Trophoblast cell (in vitro differentiated cells and primary cell): ENCODE measurements at regions not wholly inside any gene's neighbourhood (a gene's known extent, or its start where the extent isn't known, plus 50 kb on each side); places are given as distances from the start of the nearest gene placed in this dataset.

Experiments used
- DNase-seq, 2 donors: peaks; one replicate each; pipeline ENCODE4 v3.0.0-alpha.2; 2016
- H2AFZ ChIP-seq: 2 replicates; pipeline ENCODE4 v1.6.1; 2013; ENCODE audit warnings: low read length, moderate library complexity, mild to moderate bottlenecking; ENCODE audit not compliant: insufficient read depth, poor library complexity
- H2AK5ac ChIP-seq: 2 replicates; pipeline ENCODE4 v1.6.1; 2013; ENCODE audit warnings: mild to moderate bottlenecking, low read length
- H2BK120ac ChIP-seq: 2 replicates; pipeline ENCODE4 v1.6.1; 2013; ENCODE audit warnings: low read length, mild to moderate bottlenecking, moderate library complexity; ENCODE audit not compliant: insufficient read depth, poor library complexity
- H2BK12ac ChIP-seq: 2 replicates; pipeline ENCODE4 v1.6.1; 2013; ENCODE audit warnings: mild to moderate bottlenecking, low read length, moderate library complexity
- H2BK5ac ChIP-seq: 2 replicates; pipeline ENCODE4 v1.6.1; 2013; ENCODE audit warnings: low read length, low read depth, moderate library complexity, mild to moderate bottlenecking; ENCODE audit not compliant: poor library complexity
- H3K14ac ChIP-seq: 2 replicates; pipeline ENCODE4 v1.6.1; 2013; ENCODE audit warnings: mild to moderate bottlenecking, low read length
- H3K18ac ChIP-seq: 2 replicates; pipeline ENCODE4 v1.6.1; 2013; ENCODE audit warnings: mild to moderate bottlenecking, low read length
- H3K23ac ChIP-seq: 2 replicates; pipeline ENCODE4 v1.6.1; 2013; ENCODE audit warnings: low read length
- H3K27ac ChIP-seq: 2 replicates; pipeline ENCODE4 v1.5.1; 2013; ENCODE audit warnings: low read depth, mild to moderate bottlenecking, inconsistent platforms, low read length, moderate library complexity
- H3K27me3 ChIP-seq: 2 replicates; pipeline ENCODE4 v1.6.1; 2013; ENCODE audit warnings: inconsistent platforms, mild to moderate bottlenecking, low read length, moderate library complexity; ENCODE audit not compliant: insufficient read depth
- H3K36me3 ChIP-seq, 2 experiments: 1 replicate in 1 of 2; 2 replicates in 1 of 2; pipeline ENCODE4 v1.6.1; 2013; ENCODE audit warnings: low read length in 2 of 2, mild to moderate bottlenecking in 2 of 2, moderate library complexity in 1 of 2; ENCODE audit not compliant: insufficient read depth in 2 of 2, control insufficient read depth in 1 of 2
- H3K4ac ChIP-seq: 2 replicates; pipeline ENCODE4 v1.6.1; 2013; ENCODE audit warnings: low read depth, mild to moderate bottlenecking, low read length, moderate library complexity
- H3K4me1 ChIP-seq, 2 experiments: 1 replicate in 1 of 2; 2 replicates in 1 of 2; pipeline ENCODE4 v1.6.1; 2013; ENCODE audit warnings: low read length in 2 of 2, mild to moderate bottlenecking in 2 of 2, moderate library complexity in 1 of 2; ENCODE audit not compliant: insufficient read depth in 2 of 2, control insufficient read depth in 1 of 2
- H3K4me2 ChIP-seq: 2 replicates; pipeline ENCODE4 v1.6.1; 2013; ENCODE audit warnings: inconsistent platforms, mild to moderate bottlenecking, low read length, moderate library complexity
- H3K4me3 ChIP-seq: 2 replicates; pipeline ENCODE4 v1.5.1; 2013; ENCODE audit warnings: mild to moderate bottlenecking, low read depth, low read length, inconsistent platforms
- H3K79me1 ChIP-seq: one replicate; pipeline ENCODE4 v1.6.1; 2013; ENCODE audit warnings: low read length
- H3K79me2 ChIP-seq: 2 replicates; pipeline ENCODE4 v1.6.1; 2013; ENCODE audit warnings: low read length, mild to moderate bottlenecking; ENCODE audit not compliant: control insufficient read depth, insufficient read depth, poor library complexity
- H3K9ac ChIP-seq: 2 replicates; pipeline ENCODE4 v1.6.1; 2013; ENCODE audit warnings: mild to moderate bottlenecking, low read length
- H3K9me3 ChIP-seq: 2 replicates; pipeline ENCODE4 v1.6.1; 2013; ENCODE audit warnings: low read depth, mild to moderate bottlenecking, control low read depth, inconsistent platforms, low read length; ENCODE audit not compliant: insufficient read depth
- H4K12ac ChIP-seq: 2 replicates; pipeline ENCODE4 v1.6.1; 2013; ENCODE audit warnings: low read depth, mild to moderate bottlenecking, low read length, moderate library complexity
- H4K8ac ChIP-seq: 2 replicates; pipeline ENCODE4 v1.6.1; 2013; ENCODE audit warnings: low read depth, mild to moderate bottlenecking, low read length, moderate library complexity
- H4K91ac ChIP-seq: one replicate; pipeline ENCODE4 v1.6.1; 2013; ENCODE audit warnings: low read depth, mild to moderate bottlenecking, low read length, moderate library complexity
- WGBS: extraction: QIAGEN DNeasy Blood & Tissue Kit; methylation state at CpG from one replicate; pipeline ENCODE4 v1.1.7; 2013; ENCODE audit warnings: missing lambda C conversion rate; ENCODE audit not compliant: insufficient read length, insufficient coverage; ENCODE audit errors: extremely low coverage; 5-methylcytosine and 5-hydroxymethylcytosine counted together

DNA sequence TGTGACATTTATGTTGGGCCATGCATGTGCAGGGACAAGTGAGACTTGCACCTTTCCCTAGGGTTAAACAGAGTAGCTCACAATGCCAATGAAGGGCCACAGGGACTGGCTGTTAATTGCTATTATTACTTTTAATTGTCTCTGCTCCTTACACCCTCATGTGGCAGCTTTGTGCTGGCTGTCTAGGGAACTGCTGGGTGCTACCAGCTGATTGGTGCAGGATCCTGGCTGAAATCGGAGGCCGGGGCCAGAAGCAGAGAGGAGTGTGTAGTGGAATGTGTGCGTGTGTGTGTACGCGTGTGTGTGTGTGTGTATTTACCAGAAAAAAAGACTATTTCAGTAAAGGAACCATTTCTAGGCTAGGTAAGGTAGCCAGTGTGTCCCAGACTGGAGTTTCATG is 302.5 kb downstream of the CTTN start:
- Histone ChIP-seq H2AK5ac (no peak overlapping the region), H2BK12ac (no peak overlapping the region), H3K9ac (no peak overlapping the region), H4K12ac (no peak overlapping the region), H3K79me2 (no peaks in the 10 kb centered on the region), H3K4me2 (no peak overlapping the region), H2BK5ac (no peak overlapping the region), H3K36me3 (no peaks in the 10 kb centered on the region), H3K4ac (no peak overlapping the region), H3K79me1 (no peaks in the 10 kb centered on the region), H3K23ac (no peak overlapping the region), H3K14ac (no peak overlapping the region), H4K91ac (no peak overlapping the region), H3K27ac (no peak overlapping the region), H3K18ac (no peak overlapping the region), H3K4me3 (no peak overlapping the region), H2AFZ (no peak overlapping the region), H3K27me3 (no peaks in the 10 kb centered on the region), H3K9me3 (peaks cover 6% of the 10 kb centered on the region), H2BK120ac (no peak overlapping the region), H3K4me1 (peaks cover 2 to 3% of the 10 kb centered on the region in 2 experiments), H4K8ac (no peak overlapping the region)
- no peak for DNase-seq
- WGBS: no CpG with 5 or more reads among the region's 5 CpGs

- Histone ChIP-seq H3K79me1 (no peaks in the 10 kb centered on the region), H3K4me2 (no peak overlapping the region), H2BK12ac (no peak overlapping the region), H2AFZ (no peak overlapping the region), H3K36me3 (no peaks in the 10 kb centered on the region), H3K27me3 (no peaks in the 10 kb centered on the region), H4K91ac (no peak overlapping the region), H3K23ac (no peak overlapping the region), H2AK5ac (no peak overlapping the region), H3K4me3 (no peak overlapping the region), H2BK5ac (no peak overlapping the region), H3K27ac (no peak overlapping the region), H4K12ac (no peak overlapping the region), H3K9me3 (peaks cover 6% of the 10 kb centered on the region), H3K4me1 (peaks cover 2 to 3% of the 10 kb centered on the region in 2 experiments), H3K4ac (no peak overlapping the region), H3K18ac (no peak overlapping the region), H3K9ac (no peak overlapping the region), H4K8ac (no peak overlapping the region), H3K79me2 (no peaks in the 10 kb centered on the region), H2BK120ac (no peak overlapping the region), H3K14ac (no peak overlapping the region)
- no CpG with 5 or more reads among the region's 4 CpGs for WGBS
- DNase-seq: no peak
Measured at GRCh38 chr11:70702040-70702648, 303.8 kb downstream of the CTTN start.

- no peak overlapping the region for H4K12ac ChIP-seq
- H3K4me3 ChIP-seq: no peak overlapping the region
- H3K4me1 ChIP-seq: peaks cover 2 to 3% of the 10 kb centered on the region in 2 experiments
- H3K9ac ChIP-seq: no peak overlapping the region
- H2BK120ac ChIP-seq: no peak overlapping the region
- no peak overlapping the region for H3K27ac ChIP-seq
- no peak overlapping the region for H4K8ac ChIP-seq
- H3K79me2 ChIP-seq: no peaks in the 10 kb centered on the region
- no peak overlapping the region for H2BK12ac ChIP-seq
- no peak overlapping the region for H3K23ac ChIP-seq
- no peak overlapping the region for H2AFZ ChIP-seq
- H3K9me3 ChIP-seq: peaks cover 6% of the 10 kb centered on the region
- H3K4me2 ChIP-seq: no peak overlapping the region
- no peak overlapping the region for H3K14ac ChIP-seq
- H3K36me3 ChIP-seq: no peaks in the 10 kb centered on the region
- DNase-seq: no peak
- no peaks in the 10 kb centered on the region for H3K27me3 ChIP-seq
- no peak overlapping the region for H3K18ac ChIP-seq
- H4K91ac ChIP-seq: no peak overlapping the region
- no peaks in the 10 kb centered on the region for H3K79me1 ChIP-seq
- no peak overlapping the region for H2BK5ac ChIP-seq
- no CpG with 5 or more reads among the region's 21 CpGs for WGBS
- H2AK5ac ChIP-seq: no peak overlapping the region
- no peak overlapping the region for H3K4ac ChIP-seq
Measured at GRCh38 chr11:70703141-70704064, 305.1 kb downstream of the CTTN start.

DNA sequence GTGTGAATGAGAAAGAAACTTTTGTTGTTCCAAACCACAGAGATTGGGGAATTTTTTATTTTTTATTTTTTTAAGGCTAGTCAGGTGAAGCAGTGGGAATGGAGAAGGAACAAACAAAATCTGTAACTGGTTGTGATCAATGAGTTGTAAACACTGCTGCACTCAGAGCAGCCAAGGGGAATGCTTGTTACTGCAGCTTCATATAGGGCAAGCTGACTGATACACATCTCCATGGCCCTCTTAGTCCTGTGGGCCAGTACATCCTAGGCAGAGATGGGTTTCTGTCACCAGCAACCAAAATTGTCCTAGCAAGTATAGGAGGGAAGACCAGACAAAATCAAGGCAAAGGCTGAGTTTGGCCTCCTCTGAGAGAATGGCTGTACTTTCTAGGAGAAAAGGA is 306.8 kb downstream of the CTTN start:
- no peak for DNase-seq

More for the DNA sequence above, 306.8 kb downstream of the CTTN start:
- Histone ChIP-seq H2AK5ac (no peak overlapping the region), H3K79me2 (no peaks in the 10 kb centered on the region), H2BK12ac (no peak overlapping the region), H3K4me2 (no peak overlapping the region), H2BK120ac (no peak overlapping the region), H3K27ac (no peak overlapping the region), H2AFZ (no peak overlapping the region), H3K27me3 (no peaks in the 10 kb centered on the region), H3K4me3 (no peak overlapping the region), H3K4me1 (peaks cover 2 to 3% of the 10 kb centered on the region in 2 experiments), H3K14ac (no peak overlapping the region), H3K79me1 (no peaks in the 10 kb centered on the region), H4K8ac (no peak overlapping the region), H3K18ac (no peak overlapping the region), H3K36me3 (no peaks in the 10 kb centered on the region), H3K9me3 (peaks cover 6% of the 10 kb centered on the region), H4K91ac (no peak overlapping the region), H4K12ac (no peak overlapping the region), H3K23ac (no peak overlapping the region), H3K9ac (no peak overlapping the region), H2BK5ac (no peak overlapping the region), H3K4ac (no peak overlapping the region)
